ENCODE measurements at regions not wholly inside any gene's neighbourhood (a gene's known extent, or its start where the extent isn't known, plus 50 kb on each side); places are given as distances from the start of the nearest gene placed in this dataset.

DNA sequence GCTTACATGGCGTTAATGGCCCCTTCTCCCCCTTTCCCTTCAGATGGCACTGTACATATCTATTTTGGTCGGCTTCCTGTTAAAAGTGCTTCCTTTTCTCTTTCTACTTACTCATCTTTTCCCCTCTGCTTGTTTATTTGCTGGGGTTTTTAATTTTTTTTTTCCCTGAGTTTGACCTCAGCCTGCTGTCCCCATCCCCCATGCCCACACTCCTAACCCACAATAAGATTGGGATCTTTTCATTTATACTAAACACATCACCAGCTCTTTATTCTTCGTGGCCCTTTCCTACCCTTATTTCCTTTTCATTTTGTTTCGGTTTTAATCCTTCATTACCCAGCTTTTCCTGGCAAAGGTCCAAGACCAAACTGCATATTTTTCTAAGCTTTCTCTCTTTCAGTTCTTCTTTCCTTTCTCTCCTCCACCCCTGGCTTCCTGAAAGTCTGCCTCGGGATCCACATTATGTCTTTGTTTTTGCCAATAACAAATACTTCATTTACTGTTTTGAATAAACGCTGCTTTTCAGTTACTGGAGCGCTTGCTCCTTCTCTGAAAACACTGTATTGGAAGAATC lies 152.0 kb upstream of the USP9X start:
- H3K36me3 ChIP-seq, result no peaks in the 10 kb centered on the region
- TF ChIP-seq, protein P1, sequence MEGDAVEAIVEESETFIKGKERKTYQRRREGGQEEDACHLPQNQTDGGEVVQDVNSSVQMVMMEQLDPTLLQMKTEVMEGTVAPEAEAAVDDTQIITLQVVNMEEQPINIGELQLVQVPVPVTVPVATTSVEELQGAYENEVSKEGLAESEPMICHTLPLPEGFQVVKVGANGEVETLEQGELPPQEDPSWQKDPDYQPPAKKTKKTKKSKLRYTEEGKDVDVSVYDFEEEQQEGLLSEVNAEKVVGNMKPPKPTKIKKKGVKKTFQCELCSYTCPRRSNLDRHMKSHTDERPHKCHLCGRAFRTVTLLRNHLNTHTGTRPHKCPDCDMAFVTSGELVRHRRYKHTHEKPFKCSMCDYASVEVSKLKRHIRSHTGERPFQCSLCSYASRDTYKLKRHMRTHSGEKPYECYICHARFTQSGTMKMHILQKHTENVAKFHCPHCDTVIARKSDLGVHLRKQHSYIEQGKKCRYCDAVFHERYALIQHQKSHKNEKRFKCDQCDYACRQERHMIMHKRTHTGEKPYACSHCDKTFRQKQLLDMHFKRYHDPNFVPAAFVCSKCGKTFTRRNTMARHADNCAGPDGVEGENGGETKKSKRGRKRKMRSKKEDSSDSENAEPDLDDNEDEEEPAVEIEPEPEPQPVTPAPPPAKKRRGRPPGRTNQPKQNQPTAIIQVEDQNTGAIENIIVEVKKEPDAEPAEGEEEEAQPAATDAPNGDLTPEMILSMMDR (IDR thresholded peaks at IDR 0.05; ENCODE audit: low read depth, low read length), result no peak
- no peaks in the 10 kb centered on the region for H3K9me3 ChIP-seq (ENCODE audit: low read depth)
- H3K4me3 ChIP-seq, result no peak overlapping the region
- DNase-seq (ENCODE audit: low read depth in 1 of 2, low spot score in 1 of 2), result peak in 1 of 2 donors; percentile 61
- H3K4me1 ChIP-seq (ENCODE audit: low read depth), result peaks cover 5% of the 10 kb centered on the region
- no peaks in the 10 kb centered on the region for H3K27me3 ChIP-seq
- peak overlapping the region; percentile 26 for H3K27ac ChIP-seq

DNA sequence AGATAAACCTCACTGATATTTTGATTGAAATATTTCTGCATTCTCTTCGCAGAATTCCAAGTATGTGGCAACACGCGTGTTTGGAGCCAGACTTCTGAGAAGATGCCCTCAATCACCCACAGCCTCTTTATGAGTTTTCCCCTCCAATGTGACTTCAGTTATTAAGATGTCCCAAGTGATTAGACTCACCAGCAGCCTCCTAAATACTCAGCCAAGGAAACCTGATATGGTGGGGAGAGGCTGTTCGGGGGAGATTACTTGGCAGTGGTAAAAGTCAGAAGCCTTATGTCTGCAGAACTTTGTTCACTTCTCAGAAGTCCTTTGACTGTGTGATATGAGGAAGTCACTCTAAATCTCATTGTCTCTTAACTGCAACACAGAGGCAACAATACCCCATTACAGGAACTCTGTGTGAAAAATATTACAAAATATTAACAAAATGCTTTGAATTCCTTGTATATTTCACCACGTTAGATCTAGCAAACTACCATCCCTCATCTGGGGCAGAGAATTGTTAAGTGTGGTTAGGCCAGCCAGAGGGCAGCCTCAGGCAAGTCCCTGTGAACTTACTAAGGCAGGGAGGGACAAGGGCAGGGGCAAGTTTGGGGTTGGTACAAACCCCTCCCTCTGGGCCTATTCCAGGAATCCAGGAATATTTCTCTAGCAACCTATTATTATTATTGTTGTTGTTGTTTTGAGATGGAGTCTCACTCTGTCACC lies 151.4 kb upstream of the USP9X start:
- H3K4me3 ChIP-seq, result no peak overlapping the region
- TF ChIP-seq, protein P1 (IDR thresholded peaks at IDR 0.05; ENCODE audit: low read depth, low read length), result peak; percentile 9
- no peaks in the 10 kb centered on the region for H3K27me3 ChIP-seq
- H3K9me3 ChIP-seq (ENCODE audit: low read depth), result no peaks in the 10 kb centered on the region
- peaks cover 5% of the 10 kb centered on the region for H3K4me1 ChIP-seq (ENCODE audit: low read depth)
- DNase-seq (ENCODE audit: low read depth in 1 of 2, low spot score in 1 of 2), result peak; percentile 14 to 72
- H3K27ac ChIP-seq, result peak overlapping the region; percentile 26
- no peaks in the 10 kb centered on the region for H3K36me3 ChIP-seq

DNA sequence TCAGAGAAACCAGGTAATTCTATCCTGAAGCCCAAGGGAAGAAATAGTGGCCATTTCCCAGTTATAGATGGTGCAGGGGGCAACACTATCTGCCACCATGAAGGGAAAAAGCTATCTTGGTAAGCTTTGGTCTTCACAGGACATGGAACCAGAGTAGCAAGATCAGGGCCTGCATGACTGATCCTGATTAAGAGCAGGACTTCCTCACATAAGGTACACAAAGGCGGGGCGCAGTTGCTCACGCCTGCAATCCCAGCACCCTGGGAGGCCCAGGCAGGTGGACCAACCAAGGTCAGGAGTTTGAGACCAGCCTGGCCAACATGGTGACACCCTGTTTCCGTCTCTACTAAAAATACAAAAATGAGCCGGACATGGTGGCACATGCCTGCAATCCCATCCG lies 148.4 kb upstream of the USP9X start:
- Histone ChIP-seq H3K4me3 (no peak overlapping the region), H3K36me3 (no peaks in the 10 kb centered on the region), H3K4me1 (ENCODE audit: low read depth) (peaks cover 5% of the 10 kb centered on the region), H3K9me3 (ENCODE audit: low read depth) (no peaks in the 10 kb centered on the region), H3K27me3 (no peaks in the 10 kb centered on the region), H3K27ac (no peak overlapping the region)
- TF ChIP-seq, protein P1 (IDR thresholded peaks at IDR 0.05; ENCODE audit: low read depth, low read length), result no peak
- DNase-seq (ENCODE audit: low read depth in 1 of 2, low spot score in 1 of 2), result no peak

DNA sequence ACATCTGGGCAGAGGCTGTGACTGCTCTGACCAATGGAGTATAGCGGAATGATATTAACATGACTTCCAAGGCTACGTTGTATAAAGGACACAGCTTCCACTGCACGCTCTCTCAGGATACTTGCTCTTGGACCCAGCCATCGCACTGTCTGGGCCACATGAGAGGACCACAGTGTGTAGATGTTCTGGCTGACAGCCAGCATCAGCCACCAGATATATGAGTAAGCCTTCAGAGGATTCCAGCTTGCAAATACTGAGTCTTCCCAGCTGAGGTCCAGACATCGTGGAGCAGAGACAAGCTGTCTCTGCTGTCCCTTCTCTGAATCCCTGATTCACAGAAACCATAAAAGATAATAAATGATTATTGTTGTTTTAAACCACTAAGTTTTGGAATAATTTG lies 146.8 kb upstream of the USP9X start:
- Histone ChIP-seq H3K4me1 (ENCODE audit: low read depth) (peaks cover 2% of the 10 kb centered on the region), H3K27ac (no peak overlapping the region), H3K27me3 (no peaks in the 10 kb centered on the region), H3K4me3 (no peak overlapping the region), H3K9me3 (ENCODE audit: low read depth) (no peaks in the 10 kb centered on the region), H3K36me3 (no peaks in the 10 kb centered on the region)
- TF ChIP-seq, protein P1 (IDR thresholded peaks at IDR 0.05; ENCODE audit: low read depth, low read length), result no peak
- DNase-seq (ENCODE audit: low read depth in 1 of 2, low spot score in 1 of 2), result peak in 1 of 2 donors; percentile 30

DNA sequence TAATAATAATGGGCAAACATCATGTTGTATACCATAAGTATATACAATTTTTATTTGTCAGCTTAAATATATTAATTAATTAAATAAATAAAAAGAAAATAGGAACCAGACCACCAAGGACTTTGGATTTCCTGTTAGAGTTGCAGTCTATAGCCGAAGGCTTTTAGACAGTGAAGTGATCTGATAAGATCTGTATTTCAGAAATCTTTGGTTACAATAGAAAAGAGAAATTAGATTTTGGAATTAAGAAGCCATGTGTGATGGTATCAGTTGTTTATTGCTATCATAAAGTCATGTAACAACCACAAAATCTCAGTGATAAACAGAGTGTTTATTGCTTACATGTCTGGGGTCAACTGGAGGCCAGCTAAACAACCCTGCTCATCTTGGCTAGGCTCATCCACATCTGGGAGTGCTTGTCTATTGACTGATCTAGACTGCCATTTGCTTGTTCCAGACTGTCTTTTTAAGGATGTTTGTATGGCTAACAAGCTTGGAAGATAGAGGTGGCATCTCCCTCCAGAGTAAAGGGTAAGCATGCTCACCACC lies 142.1 kb upstream of the USP9X start:
- TF ChIP-seq, protein P1 (IDR thresholded peaks at IDR 0.05; ENCODE audit: low read depth, low read length), result no peak
- H3K27ac ChIP-seq, result no peak overlapping the region

More for the DNA sequence above, 142.1 kb upstream of the USP9X start:
- no peak for DNase-seq (ENCODE audit: low read depth in 1 of 2, low spot score in 1 of 2)
- no peak overlapping the region for H3K4me3 ChIP-seq
- H3K36me3 ChIP-seq, result no peaks in the 10 kb centered on the region
- H3K27me3 ChIP-seq, result no peaks in the 10 kb centered on the region
- H3K4me1 ChIP-seq (ENCODE audit: low read depth), result no peaks in the 10 kb centered on the region
- no peaks in the 10 kb centered on the region for H3K9me3 ChIP-seq (ENCODE audit: low read depth)

All from cardiac muscle cell (in vitro differentiated cells and primary cell).